ENCODE measurements at regions not wholly inside any gene's neighbourhood (a gene's known extent, or its start where the extent isn't known, plus 50 kb on each side); places are given as distances from the start of the nearest gene placed in this dataset.

DNA sequence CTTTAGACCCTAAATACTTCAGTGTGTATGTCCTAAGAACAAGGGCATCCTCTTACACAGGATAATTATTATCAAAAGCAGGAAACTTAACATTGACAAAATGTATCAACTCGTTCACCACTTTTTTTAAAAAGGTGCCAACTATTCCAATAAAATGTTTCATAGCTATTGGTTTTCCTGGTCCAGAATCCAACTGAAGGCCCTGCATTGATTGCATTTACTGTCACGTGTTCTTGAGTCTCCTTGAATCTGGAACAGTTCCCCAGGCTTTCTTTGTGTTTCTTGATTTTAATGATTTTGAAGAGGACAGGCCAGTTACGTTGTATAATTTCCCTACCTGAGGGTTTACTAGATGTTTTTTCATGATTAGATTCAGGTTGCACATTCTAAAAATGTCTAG lies 94.6 kb upstream of the ARHGEF3 start:
- DNase-seq (ENCODE audit: low spot score): no peak

DNA sequence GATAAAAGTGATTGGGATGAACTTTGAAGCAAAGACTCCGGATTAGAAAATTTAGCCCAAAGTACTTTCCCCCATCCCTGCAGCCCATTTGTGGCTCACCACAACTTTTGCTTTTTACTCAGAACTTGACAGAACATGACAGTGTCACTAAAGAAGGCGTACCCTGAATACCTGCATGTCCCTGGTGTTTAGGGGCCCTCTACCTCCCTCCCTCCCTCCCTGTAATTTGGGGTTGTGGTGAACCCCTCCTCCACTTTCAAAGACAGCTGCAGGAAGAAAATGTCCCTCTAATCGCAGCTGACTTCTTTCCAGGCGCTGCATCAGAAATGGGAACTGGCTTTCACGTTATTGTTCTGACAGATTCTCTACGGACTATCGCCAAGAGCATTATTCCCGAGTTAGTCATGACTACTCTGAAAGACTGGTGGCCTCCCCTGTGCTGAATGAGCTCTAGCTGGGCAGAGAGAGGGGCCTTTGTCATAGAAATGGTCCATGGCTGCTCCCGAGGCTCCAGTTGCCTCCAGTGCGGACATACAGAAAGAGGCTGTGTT lies 93.2 kb upstream of the ARHGEF3 start:
- no peak for DNase-seq (ENCODE audit: low spot score)

- no peak for DNase-seq (ENCODE audit: low spot score)
These were observed 88.8 kb upstream of the ARHGEF3 start for GRCh38 chr3:56890448-56891091.

DNA sequence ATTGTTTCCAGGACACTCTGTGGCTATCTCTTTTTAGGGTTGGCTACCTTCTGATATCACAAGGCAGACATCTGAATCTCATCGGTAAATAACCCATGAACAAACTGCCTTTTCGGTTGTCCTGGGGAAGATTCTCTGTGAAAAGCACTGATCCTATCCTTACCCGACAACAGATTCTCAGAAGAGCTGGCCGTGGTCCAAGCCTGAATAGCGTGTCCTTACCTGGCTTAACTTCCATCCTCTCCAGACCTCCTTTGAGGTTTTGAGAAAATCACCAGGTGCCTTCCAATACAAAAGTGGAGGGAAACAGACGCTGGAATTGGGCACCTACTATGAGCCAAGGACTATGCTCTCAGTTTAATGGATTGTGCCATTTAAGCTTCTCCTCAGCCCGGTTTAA lies 87.4 kb upstream of the ARHGEF3 start:
- no peak for DNase-seq (ENCODE audit: low spot score)

- DNase-seq (ENCODE audit: low spot score): no peak
These were observed 85.8 kb upstream of the ARHGEF3 start for GRCh38 chr3:56887402-56888025.

GRCh38 chr3:56886314-56886713 lies 84.6 kb upstream of the ARHGEF3 start:
- DNase-seq (ENCODE audit: low spot score): no peak

GRCh38 chr3:56885879-56886278 lies 84.1 kb upstream of the ARHGEF3 start:
- DNase-seq (ENCODE audit: low spot score): no peak

DNA sequence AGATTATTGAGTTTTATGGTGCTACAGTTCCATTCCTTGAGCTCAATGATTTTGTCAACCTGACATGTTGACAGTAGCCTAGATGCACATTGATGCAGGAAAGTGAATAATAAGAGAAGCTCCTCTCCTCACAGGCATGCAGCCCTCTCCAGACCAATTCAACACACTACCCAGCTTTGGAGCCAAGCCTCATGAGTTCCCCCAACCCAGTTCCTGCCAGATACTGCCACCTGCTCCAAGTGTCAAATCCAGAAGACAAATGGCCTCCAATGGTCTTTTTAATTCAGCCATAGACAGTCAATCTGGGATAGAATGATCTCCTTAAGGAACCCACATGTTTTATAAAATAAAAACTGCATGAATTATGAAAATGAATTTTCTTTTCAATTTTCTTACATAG lies 83.7 kb upstream of the ARHGEF3 start:
- no peak for DNase-seq (ENCODE audit: low spot score)

GRCh38 chr3:56884387-56884786 lies 82.6 kb upstream of the ARHGEF3 start:
- DNase-seq (ENCODE audit: low spot score): no peak

DNA sequence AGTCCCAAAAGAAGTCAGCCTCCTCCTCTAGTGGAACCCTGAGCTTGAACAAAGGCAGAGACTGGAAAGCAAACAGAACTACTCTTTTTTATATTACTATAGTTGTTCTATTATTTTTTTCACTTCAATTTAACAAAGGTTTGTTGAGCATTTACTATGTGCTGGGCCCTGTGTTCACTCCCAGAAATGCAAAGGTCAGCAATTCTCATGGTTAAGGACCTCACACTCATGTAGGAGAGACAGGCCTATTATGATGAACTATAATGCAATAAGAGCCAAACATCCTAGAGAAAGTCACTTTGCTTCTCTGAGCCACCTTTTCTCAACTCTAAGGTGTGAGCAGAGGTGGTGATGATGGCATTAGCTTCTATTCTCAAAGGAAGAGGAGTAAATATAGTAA lies 82.1 kb upstream of the ARHGEF3 start:
- DNase-seq (ENCODE audit: low spot score): no peak

GRCh38 chr3:56882896-56883295 lies 81.1 kb upstream of the ARHGEF3 start:
- no peak for DNase-seq (ENCODE audit: low spot score)

DNA sequence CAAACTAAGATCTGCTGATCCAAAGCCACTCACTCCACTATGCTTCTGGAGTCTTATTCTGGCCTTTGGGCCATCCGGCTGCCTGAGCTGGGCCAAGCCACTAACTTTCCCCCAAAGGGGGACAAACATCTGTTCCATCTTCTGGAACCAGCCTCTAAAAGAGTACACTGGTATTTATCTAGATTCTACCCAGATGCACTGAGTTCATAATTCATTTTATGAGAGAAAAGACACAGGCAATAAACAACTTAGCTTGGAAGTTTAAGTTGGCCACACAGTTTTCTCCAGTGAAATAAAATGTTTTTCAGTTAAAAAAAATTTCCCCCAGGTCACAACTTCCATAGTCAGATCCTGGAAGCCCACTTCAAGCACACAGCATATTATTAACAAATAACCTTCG lies 80.1 kb upstream of the ARHGEF3 start:
- no peak for DNase-seq (ENCODE audit: low spot score)

- DNase-seq (ENCODE audit: low spot score): no peak
These were observed 79.2 kb upstream of the ARHGEF3 start for GRCh38 chr3:56880720-56881575.

- no peak for DNase-seq (ENCODE audit: low spot score)
These were observed 77.9 kb upstream of the ARHGEF3 start for GRCh38 chr3:56879436-56880215.

DNA sequence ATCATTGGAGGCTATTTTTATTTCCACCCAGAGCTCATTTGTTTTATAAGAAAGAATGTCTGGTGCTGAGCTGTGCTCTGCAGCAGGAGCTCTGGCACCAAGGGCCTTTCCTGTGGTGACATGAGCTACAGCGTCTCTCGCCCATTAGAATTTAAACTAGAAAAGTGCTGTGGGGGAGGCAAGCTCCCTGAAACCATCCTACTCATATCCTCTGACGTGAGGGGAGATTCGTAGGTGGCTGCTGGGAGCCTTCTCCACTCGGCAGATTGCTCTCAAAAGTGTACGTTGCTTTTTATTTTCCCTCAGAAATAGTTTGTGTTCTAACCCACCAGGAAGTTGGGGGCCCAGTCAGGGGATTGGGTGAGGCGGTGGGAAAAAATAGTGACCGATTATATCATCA lies 76.3 kb upstream of the ARHGEF3 start:
- DNase-seq (ENCODE audit: low spot score): no peak

DNA sequence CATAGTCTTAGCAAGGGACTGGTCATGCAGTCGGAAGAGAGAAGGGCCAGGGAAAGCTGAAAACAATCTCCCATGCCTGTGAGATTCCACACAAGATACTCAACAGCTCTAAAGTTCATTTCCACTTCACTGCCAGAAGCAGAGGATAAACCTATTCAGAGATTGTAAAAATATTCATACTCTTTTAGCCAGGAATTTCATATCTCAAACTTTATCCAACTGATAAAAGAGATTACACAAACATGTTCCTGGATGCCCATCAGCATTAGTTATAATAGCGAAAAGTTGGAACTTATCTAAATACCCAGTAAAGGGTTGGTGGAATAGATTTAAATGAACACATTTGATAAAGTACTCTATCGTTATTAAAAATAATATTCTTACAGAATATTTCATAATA lies 75.2 kb upstream of the ARHGEF3 start:
- no peak for DNase-seq (ENCODE audit: low spot score)

- no peak for DNase-seq (ENCODE audit: low spot score)
These were observed 72.5 kb upstream of the ARHGEF3 start for GRCh38 chr3:56874269-56874668.

DNA sequence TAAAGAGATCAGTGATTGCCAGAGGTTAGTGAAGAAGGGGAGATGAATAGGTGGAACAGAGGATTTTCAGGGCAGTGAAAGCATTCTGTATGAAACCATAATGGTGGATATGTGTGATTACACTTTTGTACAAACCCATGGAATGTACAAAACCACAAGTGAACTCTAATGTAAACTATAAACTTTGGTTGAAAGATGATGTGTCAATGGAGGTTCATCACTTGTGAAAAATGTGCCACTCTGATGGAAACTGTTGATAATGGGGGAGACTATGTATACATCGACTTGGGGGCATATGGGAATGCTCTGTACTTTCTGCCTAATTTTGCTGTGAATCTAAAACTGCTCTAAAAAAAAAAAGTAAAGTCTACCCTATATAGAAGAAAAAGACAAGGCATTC lies 68.7 kb upstream of the ARHGEF3 start:
- DNase-seq (ENCODE audit: low spot score): no peak

DNA sequence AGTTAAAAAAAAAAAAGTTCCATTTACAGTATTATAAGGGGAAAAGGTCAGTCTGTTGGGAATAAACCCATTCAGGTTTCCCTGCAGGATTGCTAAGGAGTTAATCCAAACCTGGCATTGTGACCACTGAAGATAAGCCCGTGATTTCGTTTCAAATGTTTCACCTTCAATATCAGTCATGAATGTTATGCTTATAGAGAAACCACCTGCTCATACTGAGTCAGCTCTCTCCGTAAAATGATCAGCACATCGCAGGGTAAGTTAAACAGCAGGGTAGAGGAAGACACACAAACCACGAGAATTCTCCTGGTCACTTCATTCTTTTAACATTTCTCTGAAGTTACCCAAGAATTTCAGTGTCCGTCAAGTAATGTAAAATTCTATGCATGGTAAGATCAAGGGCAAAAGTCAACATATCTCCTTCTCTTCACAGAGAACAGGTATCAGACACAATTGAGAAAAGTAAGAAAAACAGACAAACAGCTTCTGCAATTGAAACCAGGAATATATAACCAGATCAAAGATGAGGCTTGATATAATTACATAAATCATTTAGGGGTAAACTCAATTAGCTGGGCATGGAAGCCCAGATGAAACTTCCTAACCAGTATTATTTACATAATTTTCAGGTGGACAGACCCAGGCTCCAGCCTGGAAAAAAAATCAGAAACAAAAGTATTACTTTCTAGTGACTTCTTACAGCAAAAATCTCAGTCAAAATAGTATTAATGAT lies 67.6 kb upstream of the ARHGEF3 start:
- no peak for DNase-seq (ENCODE audit: low spot score)

DNA sequence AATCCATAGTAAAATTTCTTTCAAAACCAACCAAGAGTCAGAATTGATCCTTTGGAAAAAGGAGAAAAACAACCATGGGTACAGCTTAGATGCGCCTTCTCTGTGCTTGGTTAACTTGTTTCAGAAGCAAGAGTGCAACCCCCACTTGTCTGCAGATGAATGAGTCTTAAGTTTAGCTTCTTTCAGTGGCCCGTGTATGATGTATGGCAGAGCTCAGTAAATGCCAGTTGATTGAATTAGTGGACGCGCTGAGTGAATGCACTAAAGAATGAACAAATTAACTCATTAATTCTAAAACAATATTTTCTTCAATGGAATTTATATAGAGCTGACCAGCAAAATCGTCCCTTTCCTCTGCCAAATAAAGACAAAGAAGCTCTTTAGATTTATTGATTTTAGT lies 67.0 kb upstream of the ARHGEF3 start:
- DNase-seq (ENCODE audit: low spot score): no peak

GRCh38 chr3:56867671-56868070 lies 65.9 kb upstream of the ARHGEF3 start:
- no peak for DNase-seq (ENCODE audit: low spot score)

Data from cerebellar cortex (tissue), 1 donor.